Thymus (tissue), 11 donors: ENCODE measurements at regions not wholly inside any gene's neighbourhood (a gene's known extent, or its start where the extent isn't known, plus 50 kb on each side); places are given as distances from the start of the nearest gene placed in this dataset.

Experiments
- DNase-seq, 9 donors: peaks; one replicate each; pipeline ENCODE4 v3.0.0-alpha.2; 2013; ENCODE audit warnings: low spot score in 9 of 9, low read depth in 6 of 9, missing footprints in 1 of 9
- H3K27ac ChIP-seq, 2 donors: one replicate each; pipeline ENCODE4 v1.5.1; 2013; ENCODE audit warnings: control low read depth in 1 of 2, low read depth in 1 of 2, low read length in 1 of 2, mild to moderate bottlenecking in 1 of 2, moderate library complexity in 1 of 2
- H3K27me3 ChIP-seq, 2 donors: one replicate each; pipeline ENCODE4 v1.5.1; 2013; ENCODE audit warnings: low read length in 1 of 2; ENCODE audit not compliant: control insufficient read depth in 2 of 2, insufficient read depth in 1 of 2
- H3K36me3 ChIP-seq, 2 donors: one replicate each; pipeline ENCODE4 v1.5.1; 2013; ENCODE audit warnings: low read length in 1 of 2, mild to moderate bottlenecking in 1 of 2, moderate library complexity in 1 of 2; ENCODE audit not compliant: control insufficient read depth in 2 of 2, insufficient read depth in 2 of 2
- H3K4me1 ChIP-seq, 2 donors: one replicate each; pipeline ENCODE4 v1.5.1; 2013; ENCODE audit warnings: low read length in 2 of 2; ENCODE audit not compliant: control insufficient read depth in 2 of 2, insufficient read depth in 2 of 2
- H3K4me3 ChIP-seq, 2 donors: one replicate each; pipeline ENCODE4 v1.5.1; 2013; ENCODE audit warnings: low read length in 2 of 2, control low read depth in 1 of 2, mild to moderate bottlenecking in 1 of 2
- H3K9me3 ChIP-seq, 2 donors: one replicate each; pipeline ENCODE4 v1.5.1; 2013; ENCODE audit warnings: low read length in 1 of 2, mild to moderate bottlenecking in 1 of 2; ENCODE audit not compliant: control insufficient read depth in 2 of 2, insufficient read depth in 1 of 2
- WGBS: extraction: QIAGEN DNeasy Blood & Tissue Kit; methylation state at CpG from one replicate; pipeline ENCODE4 v1.1.7; 2013; 5-methylcytosine and 5-hydroxymethylcytosine counted together
- donor health status: healthy.

DNA sequence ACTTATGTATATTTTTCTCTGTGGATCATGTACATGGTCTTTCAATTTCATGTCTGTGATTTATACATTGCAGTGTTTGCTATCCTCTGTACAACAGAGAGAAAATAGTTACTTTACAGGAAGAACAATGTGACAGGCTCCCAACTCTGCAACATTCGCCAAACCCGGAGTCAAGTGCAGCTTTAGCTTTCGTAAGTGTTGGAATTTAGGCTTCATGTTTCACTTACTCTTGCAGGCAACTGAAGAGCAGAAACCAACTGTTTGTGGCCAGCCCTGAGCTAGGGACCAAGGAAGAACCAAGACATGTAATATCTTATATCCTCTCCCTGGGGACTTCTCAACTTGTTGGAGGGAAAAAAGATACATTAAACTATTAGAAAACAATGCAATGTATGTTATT lies 147.9 kb downstream of the C5orf15 start:
- H3K27me3 ChIP-seq: peaks cover 0 to 31% of the 10 kb centered on the region in 2 donors
- no peak overlapping the region for H3K27ac ChIP-seq
- H3K36me3 ChIP-seq: no peaks in the 10 kb centered on the region
- peaks cover 0 to 2% of the 10 kb centered on the region in 2 donors for H3K9me3 ChIP-seq
- H3K4me3 ChIP-seq: no peak overlapping the region
- peaks cover 4 to 12% of the 10 kb centered on the region in 2 donors for H3K4me1 ChIP-seq
- DNase-seq: no peak
- WGBS: 89% methylated on average over 3 of the region's 3 CpGs

DNA sequence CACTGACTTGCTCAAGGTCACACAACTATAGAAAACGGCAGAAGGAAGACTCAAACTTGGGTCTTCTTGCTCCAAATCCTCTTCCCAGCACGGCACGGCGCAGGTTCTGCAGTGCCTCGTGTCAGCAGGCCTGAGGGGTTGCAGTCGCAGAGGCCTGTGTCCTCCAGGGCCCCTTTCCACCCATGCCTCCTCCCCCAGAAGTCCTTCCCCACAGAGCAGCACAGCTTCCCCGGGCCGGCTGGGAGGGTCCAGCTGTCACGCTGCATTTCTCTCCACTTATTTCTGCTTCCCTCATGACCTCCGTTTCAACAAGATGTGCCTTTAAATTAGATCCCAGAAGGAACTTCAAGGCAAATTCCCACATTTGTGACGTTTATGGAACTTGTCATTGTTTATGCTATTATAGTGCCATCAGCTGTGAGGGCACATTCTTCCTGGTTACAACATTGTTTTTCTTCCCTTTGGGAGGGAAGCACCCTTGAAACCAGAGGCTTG lies 148.4 kb downstream of the C5orf15 start:
- H3K27ac ChIP-seq: no peak overlapping the region
- H3K36me3 ChIP-seq: no peaks in the 10 kb centered on the region
- H3K4me1 ChIP-seq: peaks cover 0 to 7% of the 10 kb centered on the region in 2 donors
- H3K27me3 ChIP-seq: peaks cover 0 to 34% of the 10 kb centered on the region in 2 donors
- H3K9me3 ChIP-seq: no peaks in the 10 kb centered on the region
- H3K4me3 ChIP-seq: no peak overlapping the region
- 62% methylated on average over 11 of the region's 11 CpGs for WGBS
- DNase-seq: no peak

DNA sequence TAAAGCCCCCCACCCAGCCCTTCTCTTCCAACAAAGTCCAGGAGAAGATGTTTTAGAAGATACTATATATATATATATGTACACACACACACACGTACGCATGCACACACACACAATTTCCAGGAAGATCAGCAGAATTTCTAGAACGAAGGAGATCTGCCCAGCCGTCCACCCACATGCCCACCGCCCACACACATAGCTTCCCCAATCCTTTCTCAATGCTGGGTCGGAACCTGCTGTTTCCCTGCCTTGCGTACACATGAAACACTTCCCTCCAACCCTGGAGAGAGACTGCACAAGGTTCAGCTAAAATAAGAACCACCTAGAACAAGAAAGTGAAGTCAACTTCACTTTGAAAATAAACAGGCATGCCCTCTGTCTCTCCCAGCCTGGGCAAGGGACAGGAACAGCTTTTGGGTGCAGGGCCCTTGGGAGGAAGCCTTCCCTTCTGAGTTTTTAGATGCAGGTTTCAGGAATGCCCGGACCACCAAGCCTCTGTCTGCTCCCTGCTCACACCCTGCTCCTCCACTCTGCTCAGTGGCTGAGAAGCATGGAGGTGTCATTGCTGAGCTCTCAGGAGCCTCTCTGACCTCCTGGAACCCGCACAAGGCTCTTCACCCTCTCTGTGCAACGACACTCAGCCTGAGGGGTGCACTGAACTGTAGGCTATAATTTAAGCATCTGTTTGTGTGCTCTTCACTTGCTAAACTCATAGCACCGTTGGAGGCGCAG lies 149.4 kb downstream of the C5orf15 start:
- no peak for DNase-seq
- Histone ChIP-seq H3K9me3 (no peaks in the 10 kb centered on the region), H3K4me1 (no peaks in the 10 kb centered on the region), H3K27ac (no peak overlapping the region), H3K27me3 (peaks cover 0 to 43% of the 10 kb centered on the region in 2 donors), H3K36me3 (no peaks in the 10 kb centered on the region), H3K4me3 (no peak overlapping the region)
- 84% methylated on average over 12 of the region's 12 CpGs for WGBS

DNA sequence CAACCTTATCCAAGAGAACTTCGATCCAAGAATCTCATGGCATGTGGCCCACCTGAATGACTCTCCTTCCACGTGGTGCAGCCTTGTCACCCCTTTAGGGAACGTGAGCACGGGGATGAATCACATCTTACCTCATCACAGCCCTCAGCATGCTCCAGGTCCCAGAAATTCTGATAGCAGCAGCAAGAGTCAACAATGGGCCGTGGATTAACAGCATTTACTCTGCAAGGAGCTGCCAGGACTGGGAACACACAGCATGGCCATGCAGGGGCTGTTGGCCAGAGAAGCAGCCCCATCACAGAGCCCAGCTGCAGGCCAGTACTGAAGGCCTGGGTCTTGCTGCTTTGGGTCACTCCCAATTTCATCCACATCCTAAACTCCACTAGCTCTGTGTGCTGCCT lies 150.4 kb downstream of the C5orf15 start:
- WGBS: 86% methylated on average over 5 of the region's 5 CpGs
- Histone ChIP-seq H3K27ac (no peak overlapping the region), H3K9me3 (no peaks in the 10 kb centered on the region), H3K4me1 (no peaks in the 10 kb centered on the region), H3K27me3 (peaks cover 0 to 45% of the 10 kb centered on the region in 2 donors), H3K4me3 (no peak overlapping the region), H3K36me3 (no peaks in the 10 kb centered on the region)
- no peak for DNase-seq

DNA sequence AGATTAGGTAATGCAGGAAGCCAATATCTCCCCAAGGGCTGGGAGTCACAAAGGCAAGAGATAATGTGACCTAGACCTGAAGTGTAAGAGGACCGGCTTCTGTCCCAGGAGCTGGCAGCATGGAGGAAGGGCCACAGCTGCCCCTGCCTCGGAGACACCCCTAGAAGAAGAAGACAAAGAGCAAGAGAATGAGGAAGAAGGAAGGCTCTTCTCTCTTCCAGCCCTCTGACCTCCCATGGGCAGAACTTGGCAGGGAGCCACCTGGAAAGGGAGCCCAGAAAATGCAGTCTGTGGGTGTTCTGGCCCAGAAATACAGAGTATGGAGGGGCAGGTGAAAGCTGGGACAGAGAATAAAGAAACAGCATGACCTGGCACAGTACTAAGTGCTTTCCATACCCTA lies 151.0 kb downstream of the C5orf15 start:
- Histone ChIP-seq H3K4me3 (no peak overlapping the region), H3K27me3 (peaks cover 0 to 44% of the 10 kb centered on the region in 2 donors), H3K36me3 (no peaks in the 10 kb centered on the region), H3K9me3 (no peaks in the 10 kb centered on the region), H3K27ac (no peak overlapping the region), H3K4me1 (no peaks in the 10 kb centered on the region)
- WGBS: 87% methylated on average over 2 of the region's 2 CpGs
- no peak for DNase-seq

DNA sequence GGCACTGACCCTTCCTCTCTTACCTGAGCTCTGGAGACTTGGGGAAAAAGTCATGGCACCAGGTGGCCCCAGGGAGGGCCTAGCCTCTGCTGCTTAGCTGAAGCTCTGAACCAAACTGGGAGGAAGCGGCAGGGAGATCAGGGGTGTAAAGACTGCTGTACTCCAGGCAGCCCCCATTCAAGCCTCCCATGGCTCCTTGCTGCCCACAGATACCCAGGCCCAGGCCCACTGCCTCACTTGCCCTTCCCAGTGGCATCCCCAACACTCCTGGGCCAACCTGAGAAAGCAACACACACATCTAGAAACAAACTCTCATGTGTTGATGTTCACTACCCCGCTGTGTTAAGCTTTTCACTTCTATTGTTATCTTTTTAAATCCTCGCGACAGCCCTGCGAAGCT lies 151.6 kb downstream of the C5orf15 start:
- no peak overlapping the region for H3K4me3 ChIP-seq
- H3K9me3 ChIP-seq: no peaks in the 10 kb centered on the region
- H3K27me3 ChIP-seq: peaks cover 0 to 40% of the 10 kb centered on the region in 2 donors
- 98% methylated on average over 5 of the region's 5 CpGs for WGBS
- H3K4me1 ChIP-seq: no peaks in the 10 kb centered on the region
- no peak overlapping the region for H3K27ac ChIP-seq
- no peak for DNase-seq
- no peaks in the 10 kb centered on the region for H3K36me3 ChIP-seq

DNA sequence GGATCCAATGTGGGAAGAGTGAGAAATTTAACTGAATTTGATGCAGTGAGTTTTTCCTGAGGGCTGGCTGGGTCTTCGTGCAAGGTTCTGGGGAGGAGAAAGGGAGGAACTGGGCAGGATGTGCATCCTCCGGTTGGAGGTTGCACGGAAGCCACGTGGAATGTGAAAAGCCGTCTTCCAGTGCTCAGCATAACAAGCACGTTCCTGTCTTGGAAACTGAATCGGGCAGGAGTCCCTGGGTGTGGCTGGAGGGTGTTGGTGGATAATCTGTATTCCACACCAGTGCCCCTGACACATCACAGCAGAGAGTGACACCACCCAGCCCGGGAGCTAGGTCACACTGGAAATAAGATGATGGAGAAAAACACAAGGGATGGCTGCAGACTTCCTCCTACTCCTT lies 154.3 kb downstream of the C5orf15 start:
- DNase-seq: no peak
- no peak overlapping the region for H3K4me3 ChIP-seq
- no peaks in the 10 kb centered on the region for H3K4me1 ChIP-seq
- 35% methylated on average over 8 of the region's 8 CpGs for WGBS
- no peak overlapping the region for H3K27ac ChIP-seq
- no peaks in the 10 kb centered on the region for H3K36me3 ChIP-seq
- H3K27me3 ChIP-seq: peaks cover 0 to 25% of the 10 kb centered on the region in 2 donors
- no peaks in the 10 kb centered on the region for H3K9me3 ChIP-seq

DNA sequence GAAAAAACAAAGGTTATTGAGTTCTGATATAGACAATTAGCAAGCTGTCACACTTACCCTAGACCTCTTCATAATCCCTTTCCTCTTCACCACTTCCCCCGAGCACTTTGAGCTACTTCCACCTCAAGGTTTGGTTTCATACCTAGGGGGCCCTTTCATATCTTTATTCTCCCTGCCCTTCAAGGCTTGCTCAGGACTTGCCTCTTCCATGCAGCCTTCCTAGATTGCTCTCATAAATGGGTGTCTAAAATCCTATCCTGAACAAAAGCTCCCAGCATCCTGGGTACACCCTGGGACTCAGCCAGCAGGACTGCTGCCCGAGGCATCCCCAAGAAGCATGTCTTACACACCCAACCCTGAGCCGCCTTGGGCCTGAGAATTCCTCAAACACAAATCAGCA lies 157.3 kb downstream of the C5orf15 start:
- Histone ChIP-seq H3K4me3 (no peak overlapping the region), H3K27me3 (peaks cover 0 to 27% of the 10 kb centered on the region in 2 donors), H3K27ac (no peak overlapping the region), H3K4me1 (no peaks in the 10 kb centered on the region), H3K9me3 (no peaks in the 10 kb centered on the region), H3K36me3 (no peaks in the 10 kb centered on the region)
- DNase-seq: no peak
- WGBS: 98% methylated on average over 3 of the region's 3 CpGs

DNA sequence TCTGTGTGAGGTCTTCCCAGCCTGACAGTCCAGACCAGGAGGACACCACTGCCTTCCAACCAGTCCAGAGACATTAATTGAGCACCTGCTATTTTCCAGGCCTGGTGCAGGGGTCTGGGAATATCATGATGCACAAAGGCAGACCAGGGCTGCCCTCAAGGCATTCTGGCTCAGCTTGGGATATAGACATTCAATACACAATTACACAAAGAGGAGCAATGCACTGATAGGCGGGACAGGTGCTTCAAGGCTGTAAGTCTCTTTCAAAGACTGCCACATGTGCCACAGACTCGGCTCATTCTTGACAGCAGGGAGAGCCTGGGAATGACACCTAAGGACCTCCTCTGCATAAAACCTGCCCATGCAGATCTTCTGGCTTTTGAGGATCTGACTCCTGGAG lies 158.6 kb downstream of the C5orf15 start:
- Histone ChIP-seq H3K27ac (no peak overlapping the region), H3K27me3 (peaks cover 0 to 24% of the 10 kb centered on the region in 2 donors), H3K9me3 (no peaks in the 10 kb centered on the region), H3K36me3 (no peaks in the 10 kb centered on the region), H3K4me3 (no peak overlapping the region), H3K4me1 (no peaks in the 10 kb centered on the region)
- WGBS: 99% methylated on average over 2 of the region's 2 CpGs
- no peak for DNase-seq
